ENCODE measurements at regions not wholly inside any gene's neighbourhood (a gene's known extent, or its start where the extent isn't known, plus 50 kb on each side); places are given as distances from the start of the nearest gene placed in this dataset.

GRCh38 chr1:232555494-232556210 lies 74.3 kb downstream of the SIPA1L2 start:
- DNase-seq: no peak

GRCh38 chr1:232554409-232554808 lies 75.5 kb downstream of the SIPA1L2 start:
- no peak for DNase-seq

- DNase-seq: no peak
These were observed 76.1 kb downstream of the SIPA1L2 start for GRCh38 chr1:232553809-232554208.

- peak in 1 of 2 experiments; percentile 70 for DNase-seq
These were observed 76.7 kb downstream of the SIPA1L2 start for GRCh38 chr1:232553050-232553754.

GRCh38 chr1:232551386-232551785 lies 78.5 kb downstream of the SIPA1L2 start:
- DNase-seq: no peak

GRCh38 chr1:232550007-232550406 lies 79.9 kb downstream of the SIPA1L2 start:
- DNase-seq: peak in 1 of 2 experiments; percentile 49

- DNase-seq: no peak
These were observed 81.2 kb downstream of the SIPA1L2 start for GRCh38 chr1:232548691-232549090.

GRCh38 chr1:232547938-232548484 lies 81.9 kb downstream of the SIPA1L2 start:
- no peak for DNase-seq

- no peak for DNase-seq
These were observed 87.0 kb downstream of the SIPA1L2 start for GRCh38 chr1:232542633-232543593.

GRCh38 chr1:232538943-232539302 lies 91.0 kb downstream of the SIPA1L2 start:
- DNase-seq: no peak

GRCh38 chr1:232538224-232538942 lies 91.5 kb downstream of the SIPA1L2 start:
- peak in 1 of 2 experiments; percentile 46 for DNase-seq

- DNase-seq: no peak
These were observed 95.1 kb downstream of the SIPA1L2 start for GRCh38 chr1:232534552-232535517.

- no peak for DNase-seq
These were observed 96.6 kb downstream of the SIPA1L2 start for GRCh38 chr1:232533328-232533727.

GRCh38 chr1:232532901-232533300 lies 97.0 kb downstream of the SIPA1L2 start:
- no peak for DNase-seq

GRCh38 chr1:232531291-232531690 lies 98.6 kb downstream of the SIPA1L2 start:
- no peak for DNase-seq

- DNase-seq: no peak
These were observed 100.2 kb downstream of the SIPA1L2 start for GRCh38 chr1:232529747-232530146.

- no peak for DNase-seq
These were observed 101.4 kb downstream of the SIPA1L2 start for GRCh38 chr1:232528472-232529089.

- no peak for DNase-seq
These were observed 105.9 kb downstream of the SIPA1L2 start for GRCh38 chr1:232524056-232524455.

GRCh38 chr1:232522189-232522588 lies 107.7 kb downstream of the SIPA1L2 start:
- DNase-seq: no peak

- no peak for DNase-seq
These were observed 108.3 kb downstream of the SIPA1L2 start for GRCh38 chr1:232521660-232522059.

GRCh38 chr1:232519186-232519585 lies 110.7 kb downstream of the SIPA1L2 start:
- DNase-seq: peak; percentile 72 to 90
